HG03354 (cell line): ENCODE measurements at regions not wholly inside any gene's neighbourhood (a gene's known extent, or its start where the extent isn't known, plus 50 kb on each side); places are given as distances from the start of the nearest gene placed in this dataset.

Source experiments
- ATAC-seq: cut with Tn5 transposase; IDR thresholded peaks from one replicate; pipeline ENCODE4 v1.9.1; 2021; ENCODE audit warnings: mild to moderate bottlenecking; ENCODE audit not compliant: unreplicated experiment, poor library complexity, severe bottlenecking

- no peak for ATAC-seq
Observed at GRCh38 chr9:88235615-88236014, 97.3 kb upstream of the SPATA31C2 start.

GRCh38 chr9:88234114-88234513 lies 95.8 kb upstream of the SPATA31C2 start:
- no peak for ATAC-seq

- no peak for ATAC-seq
Observed at GRCh38 chr9:88233091-88233490, 94.8 kb upstream of the SPATA31C2 start.

- ATAC-seq = no peak
Observed at GRCh38 chr9:88230612-88231011, 92.3 kb upstream of the SPATA31C2 start.

GRCh38 chr9:88229434-88229833 lies 91.2 kb upstream of the SPATA31C2 start:
- ATAC-seq = no peak

- ATAC-seq = no peak
Observed at GRCh38 chr9:88224938-88225337, 86.7 kb upstream of the SPATA31C2 start.

- no peak for ATAC-seq
Observed at GRCh38 chr9:88221105-88221504, 82.8 kb upstream of the SPATA31C2 start.

GRCh38 chr9:88220652-88221051 lies 82.4 kb upstream of the SPATA31C2 start:
- ATAC-seq = no peak

- no peak for ATAC-seq
Observed at GRCh38 chr9:88219601-88220000, 81.3 kb upstream of the SPATA31C2 start.

- ATAC-seq = no peak
Observed at GRCh38 chr9:88218726-88219125, 80.5 kb upstream of the SPATA31C2 start.

GRCh38 chr9:88216126-88216995 lies 78.1 kb upstream of the SPATA31C2 start:
- no peak for ATAC-seq

- ATAC-seq = no peak
Observed at GRCh38 chr9:88215196-88216125, 77.2 kb upstream of the SPATA31C2 start.

GRCh38 chr9:88202321-88202720 lies 64.0 kb upstream of the SPATA31C2 start:
- ATAC-seq = no peak

- no peak for ATAC-seq
Observed at GRCh38 chr9:88198341-88198807, 60.1 kb upstream of the SPATA31C2 start.

GRCh38 chr9:88197781-88198340 lies 59.6 kb upstream of the SPATA31C2 start:
- ATAC-seq = no peak

GRCh38 chr9:88197016-88197415 lies 58.7 kb upstream of the SPATA31C2 start:
- ATAC-seq = no peak

GRCh38 chr9:88196142-88196790 lies 58.0 kb upstream of the SPATA31C2 start:
- ATAC-seq = no peak

GRCh38 chr9:88193766-88194165 lies 55.5 kb upstream of the SPATA31C2 start:
- ATAC-seq = no peak

- no peak for ATAC-seq
Observed at GRCh38 chr9:88191456-88191855, 53.2 kb upstream of the SPATA31C2 start.

- ATAC-seq = no peak
Observed at GRCh38 chr9:88189371-88189770, 51.1 kb upstream of the SPATA31C2 start.
